GM23338 (cell line): ENCODE measurements at regions not wholly inside any gene's neighbourhood (a gene's known extent, or its start where the extent isn't known, plus 50 kb on each side); places are given as distances from the start of the nearest gene placed in this dataset.

ENCODE experiments used
- CREB1 ChIP-seq: fragments of 250-450 bp; sonication (Bioruptor Pico); IDR thresholded peaks from 2 replicates; pipeline ENCODE4 v1.5.0; 2020; ENCODE audit warnings: low read depth, mild to moderate bottlenecking, moderate library complexity
- CTCF ChIP-seq, 2 experiments: fragments of 200-600 bp in 1 of 2; sonication (generic) in 1 of 2; conservative IDR thresholded peaks; 2 replicates each; pipeline versions ENCODE4 v1.5.1 to v1.6.1; 2016 to 2017; ENCODE audit warnings: antibody characterized with exemption in 2 of 2, low read depth in 2 of 2, mild to moderate bottlenecking in 2 of 2, moderate library complexity in 1 of 2
- ETS1 ChIP-seq: IDR thresholded peaks from 2 replicates; pipeline ENCODE4 v1.6.1; 2016; ENCODE audit warnings: antibody characterized with exemption
- EZH2 ChIP-seq: fragments of 200-600 bp; sonication (generic); IDR thresholded peaks from one replicate; pipeline ENCODE4 v1.8.0; 2017; ENCODE audit warnings: antibody characterized with exemption, mild to moderate bottlenecking, low read depth; ENCODE audit not compliant: unreplicated experiment
- EZH2phosphoT487 ChIP-seq: fragments of 200-600 bp; sonication (generic); IDR thresholded peaks from one replicate; pipeline ENCODE4 v1.8.1; 2018; ENCODE audit warnings: antibody characterized with exemption; ENCODE audit not compliant: unreplicated experiment
- JUNB ChIP-seq: IDR thresholded peaks from one replicate; pipeline ENCODE4 v1.6.1; 2016; ENCODE audit warnings: antibody characterized with exemption; ENCODE audit not compliant: unreplicated experiment
- NANOG ChIP-seq: IDR thresholded peaks from 2 replicates; pipeline ENCODE4 v1.6.1; 2016; ENCODE audit warnings: antibody characterized with exemption, borderline replicate concordance
- POLR2AphosphoS5 ChIP-seq: IDR thresholded peaks from 2 replicates; pipeline ENCODE4 v1.6.1; 2016; ENCODE audit warnings: antibody characterized with exemption, low read depth
- REST ChIP-seq: IDR thresholded peaks from one replicate; pipeline ENCODE4 v1.6.1; 2018; ENCODE audit warnings: antibody characterized with exemption; ENCODE audit not compliant: unreplicated experiment
- STAT1 ChIP-seq: IDR thresholded peaks from one replicate; pipeline ENCODE4 v1.6.1; 2016; ENCODE audit warnings: antibody characterized with exemption; ENCODE audit not compliant: unreplicated experiment
- ZNF114 ChIP-seq: fragments of 250-450 bp; sonication (Bioruptor Pico); IDR thresholded peaks from 2 replicates; pipeline ENCODE4 v1.5.0; 2020; ENCODE audit warnings: mild to moderate bottlenecking, moderate library complexity
- ZNF331 ChIP-seq: fragments of 250-450 bp; sonication (Bioruptor Pico); IDR thresholded peaks from 2 replicates; pipeline ENCODE4 v1.5.0; 2020; ENCODE audit warnings: low read depth, mild to moderate bottlenecking, moderate library complexity
- ZNF462 ChIP-seq: fragments of 250-450 bp; sonication (Bioruptor Pico); IDR thresholded peaks from 2 replicates; pipeline ENCODE4 v1.5.0; 2020; ENCODE audit warnings: mild to moderate bottlenecking, moderate library complexity

- no peak for TF ChIP-seq REST
- no peak for TF ChIP-seq CTCF (conservative IDR thresholded peaks at IDR 0.05; ENCODE audit: low read depth in 2 of 2)
- no peak for TF ChIP-seq EZH2
- no peak for TF ChIP-seq EZH2phosphoT487
- TF ChIP-seq POLR2AphosphoS5 = no peak
- no peak for TF ChIP-seq CREB1 (CRISPR knock-in tag)
- TF ChIP-seq ZNF331 (CRISPR knock-in tag) = no peak
- no peak for TF ChIP-seq STAT1
- no peak for TF ChIP-seq ZNF114 (CRISPR knock-in tag)
- TF ChIP-seq ETS1 = no peak
- no peak for TF ChIP-seq JUNB
- no peak for TF ChIP-seq NANOG
- no peak for TF ChIP-seq ZNF462 (CRISPR knock-in tag)
Observed at GRCh38 chr13:92966900-92967299, 259.7 kb upstream of the GPC6 start.
